Adrenal gland (tissue), 9 donors: ENCODE measurements at regions not wholly inside any gene's neighbourhood (a gene's known extent, or its start where the extent isn't known, plus 50 kb on each side); places are given as distances from the start of the nearest gene placed in this dataset.

Experiments used
- DNase-seq, 7 donors: peaks; one replicate each; pipeline ENCODE4 v3.0.0-alpha.2; 2019 to 2020
- H3K27ac ChIP-seq, 5 donors: fragments of 200-600 bp; sonication (generic) in 4 of 5; 1 replicate in 3 of 5; 2 replicates in 2 of 5; pipeline versions ENCODE4 v1.5.1 to v1.8.0; 2016 to 2020; ENCODE audit warnings: mild to moderate bottlenecking in 1 of 5
- H3K27me3 ChIP-seq: fragments of 200-600 bp; 2 replicates; pipeline ENCODE4 v1.8.0; 2021
- H3K36me3 ChIP-seq, 2 donors: fragments of 200-600 bp; replicated peaks in 1 of 2; 1 replicate in 1 of 2; 2 replicates in 1 of 2; pipeline versions ENCODE4 v1.5.1 to v1.8.0; 2018 to 2022
- H3K4me1 ChIP-seq, 2 donors: fragments of 200-600 bp; replicated peaks in 1 of 2; 1 replicate in 1 of 2; 2 replicates in 1 of 2; pipeline versions ENCODE4 v1.5.1 to v1.8.0; 2018 to 2021
- H3K4me3 ChIP-seq, 4 donors: fragments of 200-600 bp; sonication (generic) in 3 of 4; one replicate each; pipeline ENCODE4 v1.5.1; 2016 to 2018
- H3K9me3 ChIP-seq, 3 donors: fragments of 200-600 bp; sonication (generic) in 1 of 3; replicated peaks in 1 of 3; 1 replicate in 2 of 3; 2 replicates in 1 of 3; pipeline versions ENCODE4 v1.5.1 to v1.8.0; 2016 to 2021
- POLR2A ChIP-seq, 2 donors: fragments of 450-650 bp; IDR thresholded peaks; one replicate each; pipeline ENCODE4 v1.6.1; 2017; ENCODE audit warnings: antibody characterized with exemption in 2 of 2, mild to moderate bottlenecking in 2 of 2, moderate library complexity in 1 of 2
- WGBS, 4 donors: extraction: QIAGEN DNeasy Blood & Tissue Kit in 2 of 4; methylation state at CpG; one replicate each; pipeline versions ENCODE4 v1.1.5 to v1.1.7; 2013 to 2017; 5-methylcytosine and 5-hydroxymethylcytosine counted together
- intact Hi-C, 2 donors: fragments of 100-400 bp; cut with DNase I; formaldehyde crosslinking; loops; one replicate each; pipeline versions ENCODE4 v1.14.1 to v1.15.0; 2022 to 2023
- TF ChIP-seq, protein P1 (sequence below), 6 experiments: fragments of 450-650 bp in 4 of 6; fragments of 200-600 bp in 2 of 6; sonication (generic) in 1 of 6; IDR thresholded peaks; 1 replicate in 5 of 6; 2 replicates in 1 of 6; pipeline versions ENCODE4 v1.5.1 to v1.8.0; 2016 to 2021; ENCODE audit warnings: antibody characterized with exemption in 6 of 6, mild to moderate bottlenecking in 2 of 6, moderate library complexity in 1 of 6
- donor health status: healthy with polysubstance abuse.
- donor health status: Bipolar disorder and iron deficiency.
- donor health status: DM: yes; HTN: yes; CAD: no.
- donor health status: DM: no; HTN: no; CAD: no.
- donor health status: DM: no; HTN: no; CAD: no.

DNA sequence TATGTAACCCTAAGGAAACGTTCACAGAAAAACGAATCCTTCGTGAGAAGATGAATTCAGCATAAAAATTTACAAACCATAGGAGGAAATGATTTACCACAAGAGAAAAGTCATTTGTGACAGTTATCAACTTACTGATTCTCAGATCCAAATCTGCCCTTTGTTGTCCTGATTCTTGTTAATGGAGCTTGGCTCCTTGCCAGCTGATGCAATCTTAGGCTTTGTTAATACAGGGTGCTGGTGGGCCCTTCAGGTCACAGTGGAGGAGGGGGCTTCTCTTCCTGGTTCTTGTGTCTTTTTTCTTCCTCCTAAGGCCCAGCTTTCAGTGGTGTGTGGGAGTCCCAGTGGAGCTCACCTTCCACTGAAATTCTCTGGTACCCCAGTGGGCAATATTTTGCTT lies 108.4 kb upstream of the MAP3K7 start:
- TF ChIP-seq, protein P1, sequence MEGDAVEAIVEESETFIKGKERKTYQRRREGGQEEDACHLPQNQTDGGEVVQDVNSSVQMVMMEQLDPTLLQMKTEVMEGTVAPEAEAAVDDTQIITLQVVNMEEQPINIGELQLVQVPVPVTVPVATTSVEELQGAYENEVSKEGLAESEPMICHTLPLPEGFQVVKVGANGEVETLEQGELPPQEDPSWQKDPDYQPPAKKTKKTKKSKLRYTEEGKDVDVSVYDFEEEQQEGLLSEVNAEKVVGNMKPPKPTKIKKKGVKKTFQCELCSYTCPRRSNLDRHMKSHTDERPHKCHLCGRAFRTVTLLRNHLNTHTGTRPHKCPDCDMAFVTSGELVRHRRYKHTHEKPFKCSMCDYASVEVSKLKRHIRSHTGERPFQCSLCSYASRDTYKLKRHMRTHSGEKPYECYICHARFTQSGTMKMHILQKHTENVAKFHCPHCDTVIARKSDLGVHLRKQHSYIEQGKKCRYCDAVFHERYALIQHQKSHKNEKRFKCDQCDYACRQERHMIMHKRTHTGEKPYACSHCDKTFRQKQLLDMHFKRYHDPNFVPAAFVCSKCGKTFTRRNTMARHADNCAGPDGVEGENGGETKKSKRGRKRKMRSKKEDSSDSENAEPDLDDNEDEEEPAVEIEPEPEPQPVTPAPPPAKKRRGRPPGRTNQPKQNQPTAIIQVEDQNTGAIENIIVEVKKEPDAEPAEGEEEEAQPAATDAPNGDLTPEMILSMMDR (IDR thresholded peaks at IDR 0.05) = no peak
- no peak for TF ChIP-seq POLR2A (IDR thresholded peaks at IDR 0.05)
- Histone ChIP-seq H3K27me3 (no peaks in the 10 kb centered on the region), H3K4me1 (no peaks in the 10 kb centered on the region), H3K4me3 (no peak overlapping the region), H3K9me3 (no peaks in the 10 kb centered on the region), H3K36me3 (no peaks in the 10 kb centered on the region), H3K27ac (no peak overlapping the region)
- intact Hi-C loops = no loop called here
- DNase-seq = no peak
- WGBS, 4 donors = 76 to 84% (median 80%) methylated on average over 3 of the region's 3 CpGs

DNA sequence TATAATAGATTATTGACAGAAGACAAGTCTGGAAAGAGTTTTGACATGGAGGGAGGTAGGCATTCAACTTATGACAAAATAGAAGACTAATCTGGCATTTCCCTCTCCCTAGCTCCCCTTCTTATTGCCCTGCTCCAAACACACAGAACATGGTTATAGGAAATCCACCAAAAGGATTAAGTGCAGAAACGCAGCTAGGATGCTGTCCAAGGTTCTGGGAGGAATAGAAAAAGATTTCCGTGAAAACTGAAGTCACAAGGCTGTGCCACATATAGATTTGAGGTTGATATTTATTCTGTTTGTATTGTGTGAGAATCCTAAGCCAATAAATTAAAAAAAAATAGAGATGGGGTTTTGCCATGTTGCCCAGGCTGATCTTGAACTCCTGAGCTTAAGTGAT lies 107.9 kb upstream of the MAP3K7 start:
- Histone ChIP-seq H3K9me3 (no peaks in the 10 kb centered on the region), H3K36me3 (no peaks in the 10 kb centered on the region), H3K4me1 (no peaks in the 10 kb centered on the region), H3K27me3 (no peaks in the 10 kb centered on the region), H3K27ac (no peak overlapping the region), H3K4me3 (no peak overlapping the region)
- intact Hi-C loops = no loop called here
- DNase-seq = no peak
- TF ChIP-seq POLR2A (IDR thresholded peaks at IDR 0.05) = no peak
- TF ChIP-seq, protein P1 (IDR thresholded peaks at IDR 0.05) = no peak
- WGBS, 4 donors = 35 to 49% (median 40%) methylated on average over 2 of the region's 2 CpGs

DNA sequence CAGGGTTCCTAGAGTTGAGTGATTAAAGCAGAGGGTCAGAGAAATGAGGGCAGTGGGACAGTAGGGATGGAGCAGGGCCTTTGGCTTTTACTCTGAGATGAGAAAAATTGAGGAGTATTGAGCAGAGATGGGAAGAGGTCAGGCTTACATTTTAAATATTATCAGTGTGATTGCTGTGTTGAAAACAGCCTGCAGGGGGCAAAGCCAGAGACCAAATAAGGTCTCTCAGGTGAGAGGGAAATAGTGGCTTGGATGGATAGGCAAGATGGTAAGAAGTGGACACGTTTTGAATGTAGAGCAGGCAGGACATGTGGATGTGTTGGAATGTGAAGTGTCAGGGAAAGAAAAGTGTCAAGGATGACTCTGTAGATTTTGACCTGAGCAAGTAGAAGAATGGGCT lies 105.0 kb upstream of the MAP3K7 start:
- no peaks in the 10 kb centered on the region for H3K9me3 ChIP-seq
- intact Hi-C loops = no loop called here
- H3K27ac ChIP-seq = no peak overlapping the region
- no peaks in the 10 kb centered on the region for H3K27me3 ChIP-seq
- H3K4me3 ChIP-seq = no peak overlapping the region
- no peak for TF ChIP-seq POLR2A (IDR thresholded peaks at IDR 0.05)
- TF ChIP-seq, protein P1 (IDR thresholded peaks at IDR 0.05) = no peak
- no peaks in the 10 kb centered on the region for H3K36me3 ChIP-seq
- DNase-seq = no peak
- H3K4me1 ChIP-seq = no peaks in the 10 kb centered on the region
- WGBS, 4 donors = 31 to 55% (median 36%) methylated on average over 1 of the region's 1 CpG

DNA sequence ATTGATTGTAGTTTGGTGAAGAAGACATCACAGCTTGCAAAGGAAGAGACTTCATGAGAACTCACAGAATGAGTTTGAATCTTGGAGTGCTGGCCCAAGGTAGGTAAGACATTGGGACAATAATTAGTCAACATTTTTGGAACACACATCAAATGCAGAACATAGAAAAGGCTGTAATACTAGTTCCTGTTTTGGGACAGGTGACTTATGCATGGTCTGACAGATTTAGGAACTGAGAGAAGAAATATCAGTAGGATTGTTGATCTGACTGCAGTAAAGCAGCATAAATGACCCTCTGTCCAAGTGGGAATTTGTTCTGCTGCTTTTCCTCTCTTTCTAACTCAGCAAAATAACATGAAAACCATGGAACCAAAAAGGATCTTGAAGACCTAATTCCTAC lies 102.3 kb upstream of the MAP3K7 start:
- DNase-seq = no peak
- no peak overlapping the region for H3K4me3 ChIP-seq
- no peak overlapping the region for H3K27ac ChIP-seq
- H3K9me3 ChIP-seq = no peaks in the 10 kb centered on the region
- no peaks in the 10 kb centered on the region for H3K4me1 ChIP-seq
- TF ChIP-seq, protein P1 (IDR thresholded peaks at IDR 0.05) = no peak
- TF ChIP-seq POLR2A (IDR thresholded peaks at IDR 0.05) = no peak
- no peaks in the 10 kb centered on the region for H3K27me3 ChIP-seq
- H3K36me3 ChIP-seq = no peaks in the 10 kb centered on the region
- intact Hi-C loops = no loop called here
